IPS-18c (cell line): ENCODE measurements at regions not wholly inside any gene's neighbourhood (a gene's known extent, or its start where the extent isn't known, plus 50 kb on each side); places are given as distances from the start of the nearest gene placed in this dataset.

ENCODE experiments used
- H3K4me3 ChIP-seq: 2 replicates; pipeline ENCODE4 v1.7.0; 2013; ENCODE audit warnings: low read depth, mild to moderate bottlenecking, low read length, moderate library complexity; ENCODE audit not compliant: insufficient read depth
- H3K9me3 ChIP-seq: one replicate; pipeline ENCODE4 v1.6.1; 2013; ENCODE audit warnings: mild to moderate bottlenecking, low read length, moderate library complexity; ENCODE audit not compliant: control insufficient read depth, insufficient read depth

GRCh38 chr1:29470087-29470787, 233.9 kb downstream of the PTPRU start:
- Histone ChIP-seq H3K4me3 (no peak overlapping the region), H3K9me3 (peaks cover under 1% of the 10 kb centered on the region)

GRCh38 chr1:29469457-29469856, 233.1 kb downstream of the PTPRU start:
- peaks cover 3% of the 10 kb centered on the region for H3K9me3 ChIP-seq

GRCh38 chr1:29467989-29468900, 231.9 kb downstream of the PTPRU start:
- Histone ChIP-seq H3K9me3 (peaks cover 3% of the 10 kb centered on the region), H3K4me3 (no peak overlapping the region)

More at GRCh38 chr1:29469457-29469856, 233.1 kb downstream of the PTPRU start:
- H3K4me3 ChIP-seq: no peak overlapping the region

DNA sequence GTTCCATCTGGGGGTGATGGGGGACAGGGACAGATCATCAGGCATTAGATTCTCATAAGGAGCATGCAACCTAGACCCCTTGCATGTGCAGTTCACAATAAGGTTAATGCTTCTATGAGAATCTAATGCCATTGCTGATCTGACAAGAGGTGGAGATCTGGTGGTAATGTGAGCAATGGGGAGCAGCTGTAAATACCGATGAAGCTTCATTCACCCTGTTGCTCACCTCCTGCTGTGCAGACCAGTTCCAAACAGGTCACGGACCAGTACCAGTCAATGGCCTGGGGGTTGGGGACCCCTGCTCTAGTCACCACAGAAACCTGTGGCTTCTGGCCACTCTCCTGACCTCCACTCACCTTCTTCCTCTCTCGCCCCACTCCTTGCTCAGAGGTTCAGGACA, 229.9 kb downstream of the PTPRU start:
- Histone ChIP-seq H3K4me3 (no peak overlapping the region), H3K9me3 (peaks cover 3% of the 10 kb centered on the region)

GRCh38 chr1:29465755-29466154, 229.4 kb downstream of the PTPRU start:
- Histone ChIP-seq H3K9me3 (peaks cover 3% of the 10 kb centered on the region), H3K4me3 (no peak overlapping the region)

- no peak overlapping the region for H3K4me3 ChIP-seq
- H3K9me3 ChIP-seq: peaks cover 5% of the 10 kb centered on the region
These were observed 225.8 kb downstream of the PTPRU start for GRCh38 chr1:29462096-29462495.

DNA sequence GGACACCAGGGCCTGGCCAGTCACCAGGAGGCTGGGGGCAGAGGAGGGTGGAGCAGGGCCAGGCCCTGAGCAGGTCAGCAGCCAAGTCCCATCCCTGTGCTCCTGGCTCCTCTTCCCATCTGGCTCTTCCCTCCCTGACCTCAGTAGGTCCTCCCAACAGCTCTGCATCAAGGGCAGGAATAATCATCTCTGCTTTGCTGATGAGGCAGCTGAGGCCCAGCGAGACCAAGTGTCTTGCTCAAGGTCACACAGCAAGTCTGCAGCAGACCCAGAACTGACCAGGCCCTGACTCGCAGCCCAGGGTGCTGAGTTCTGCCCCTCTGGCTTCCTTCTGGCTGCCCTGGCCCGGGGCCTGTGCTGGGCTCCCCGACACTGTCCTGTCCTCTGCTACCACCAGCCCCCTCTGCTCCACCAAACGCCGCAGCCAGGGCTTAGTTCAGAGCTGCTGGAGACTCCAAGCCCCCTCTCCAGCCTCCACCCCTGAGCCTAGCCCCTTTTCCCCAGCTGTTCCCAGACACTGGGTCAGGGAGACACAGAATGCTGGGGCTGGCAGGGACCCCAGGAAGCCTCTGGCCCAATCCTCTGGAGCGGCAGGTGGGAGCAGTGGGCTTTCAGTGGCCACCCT, 224.9 kb downstream of the PTPRU start:
- H3K4me3 ChIP-seq: no peak overlapping the region

GRCh38 chr1:29460694-29461093, 224.4 kb downstream of the PTPRU start:
- no peak overlapping the region for H3K4me3 ChIP-seq
- peaks cover 5% of the 10 kb centered on the region for H3K9me3 ChIP-seq

More for the DNA sequence above, 224.9 kb downstream of the PTPRU start:
- H3K9me3 ChIP-seq: peaks cover 5% of the 10 kb centered on the region

- H3K4me3 ChIP-seq: no peak overlapping the region
- H3K9me3 ChIP-seq: peaks cover 3% of the 10 kb centered on the region
These were observed 223.8 kb downstream of the PTPRU start for GRCh38 chr1:29460041-29460610.

- H3K9me3 ChIP-seq: peaks cover 2% of the 10 kb centered on the region
- H3K4me3 ChIP-seq: no peak overlapping the region
These were observed 223.3 kb downstream of the PTPRU start for GRCh38 chr1:29459620-29459945.

GRCh38 chr1:29458737-29459619, 222.7 kb downstream of the PTPRU start:
- no peak overlapping the region for H3K4me3 ChIP-seq

DNA sequence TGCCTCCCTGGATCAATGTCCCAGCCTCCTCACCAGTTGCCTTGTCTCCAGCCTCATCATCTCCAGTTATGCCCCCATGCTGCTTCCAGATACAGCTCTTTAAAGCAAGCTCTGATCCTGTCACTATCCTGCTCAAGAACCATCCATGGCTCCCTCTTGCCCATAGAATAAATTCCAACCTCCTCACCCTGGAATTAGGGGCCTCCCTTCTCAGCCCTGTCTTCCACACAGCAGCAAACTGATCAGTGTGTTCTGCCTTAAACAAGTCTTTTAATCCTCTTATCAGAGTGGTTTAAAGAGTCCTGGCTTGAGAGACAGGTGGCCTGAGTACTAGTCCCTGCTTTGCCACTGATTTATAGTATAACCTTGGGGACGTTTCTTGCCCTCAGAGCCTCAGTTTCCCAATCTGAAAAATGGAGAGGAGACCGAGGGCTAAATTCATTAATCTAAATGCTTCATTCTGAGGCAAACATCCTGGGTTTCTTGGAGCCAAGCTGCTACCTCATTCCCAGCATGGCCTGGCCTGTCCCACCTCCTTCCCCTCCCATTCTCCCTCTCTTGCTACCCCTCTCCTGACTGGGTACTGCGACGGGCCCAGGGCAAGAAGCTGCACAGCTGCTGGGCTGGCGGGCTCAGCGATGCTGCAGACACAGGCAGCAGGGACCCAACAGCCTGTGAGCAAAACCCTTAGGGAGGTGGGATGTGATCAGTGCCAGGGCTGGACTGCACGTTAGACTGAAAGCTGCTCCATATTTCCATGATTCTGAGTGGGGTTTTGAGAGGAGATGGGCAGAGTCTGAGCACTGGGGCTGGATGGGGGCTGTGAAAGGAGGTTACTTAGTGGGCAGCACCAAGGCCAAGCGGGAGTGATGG, 221.4 kb downstream of the PTPRU start:
- H3K9me3 ChIP-seq: peaks cover 2% of the 10 kb centered on the region
- no peak overlapping the region for H3K4me3 ChIP-seq

More at GRCh38 chr1:29458737-29459619, 222.7 kb downstream of the PTPRU start:
- peaks cover 2% of the 10 kb centered on the region for H3K9me3 ChIP-seq

- peaks cover 2% of the 10 kb centered on the region for H3K9me3 ChIP-seq
- H3K4me3 ChIP-seq: no peak overlapping the region
These were observed 220.5 kb downstream of the PTPRU start for GRCh38 chr1:29456685-29457435.

- H3K4me3 ChIP-seq: no peak overlapping the region
- peaks cover 2% of the 10 kb centered on the region for H3K9me3 ChIP-seq
These were observed 219.5 kb downstream of the PTPRU start for GRCh38 chr1:29455781-29456180.

DNA sequence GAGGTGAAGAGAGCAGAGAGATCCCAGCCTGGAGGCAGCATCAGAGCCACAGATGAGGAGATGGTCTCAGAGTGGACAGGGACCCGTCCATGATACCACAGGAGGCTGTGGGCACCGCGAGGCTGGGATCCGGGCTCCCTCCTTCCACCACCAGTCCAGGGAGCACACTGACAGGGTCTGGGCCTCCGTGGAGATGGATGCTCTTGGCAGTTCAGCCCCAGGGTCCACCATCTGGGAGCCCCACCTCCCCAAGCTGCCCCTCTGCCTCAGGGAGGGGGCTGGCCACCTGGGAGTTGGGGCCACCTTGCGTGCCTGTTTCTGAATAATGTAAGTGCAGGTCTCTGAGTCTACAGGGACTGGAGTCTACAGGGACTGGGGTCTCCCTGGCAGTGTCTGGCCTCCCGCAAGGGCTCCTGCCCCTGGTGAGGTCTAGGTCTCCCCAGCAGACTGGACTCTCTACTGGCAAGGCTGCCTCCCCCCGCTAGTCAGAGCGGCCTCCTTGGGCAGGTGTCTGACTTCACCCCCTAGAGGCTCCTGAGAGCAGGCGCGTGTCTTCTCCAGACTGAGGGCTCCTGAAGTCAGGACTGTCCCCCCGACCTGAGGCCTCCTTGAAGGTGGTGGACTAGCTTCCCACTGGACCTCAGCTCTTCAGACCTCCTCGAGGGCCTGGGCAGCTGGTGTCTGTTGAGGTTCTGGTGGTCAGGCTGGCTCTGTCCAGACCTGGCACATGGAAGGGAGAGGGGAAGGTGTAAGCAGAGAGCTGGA, 218.5 kb downstream of the PTPRU start:
- H3K9me3 ChIP-seq: peaks cover 2% of the 10 kb centered on the region

More for the DNA sequence above, 218.5 kb downstream of the PTPRU start:
- H3K4me3 ChIP-seq: no peak overlapping the region
